LNCAP (cell line): ENCODE measurements at regions not wholly inside any gene's neighbourhood (a gene's known extent, or its start where the extent isn't known, plus 50 kb on each side); places are given as distances from the start of the nearest gene placed in this dataset.

Experiments used
- CTCF ChIP-seq: fragments of 450-650 bp; IDR thresholded peaks from 2 replicates; pipeline ENCODE4 v1.5.1; 2017; ENCODE audit warnings: mild to moderate bottlenecking

- no peak for TF ChIP-seq CTCF
Observed at GRCh38 chr1:56190806-56191365, 388.5 kb downstream of the PLPP3 start.

- TF ChIP-seq CTCF: 0 out of 2 replicates have a peak, but pooled peaks have one; percentile 19
Observed at GRCh38 chr1:56189946-56190805, 389.2 kb downstream of the PLPP3 start.

- no peak for TF ChIP-seq CTCF
Observed at GRCh38 chr1:56189454-56189853, 389.9 kb downstream of the PLPP3 start.

- TF ChIP-seq CTCF: no peak
Observed at GRCh38 chr1:56188855-56189254, 390.5 kb downstream of the PLPP3 start.

- TF ChIP-seq CTCF: no peak
Observed at GRCh38 chr1:56188221-56188620, 391.1 kb downstream of the PLPP3 start.

GRCh38 chr1:56187405-56187804, 392.0 kb downstream of the PLPP3 start:
- TF ChIP-seq CTCF: no peak

GRCh38 chr1:56185493-56185892, 393.9 kb downstream of the PLPP3 start:
- no peak for TF ChIP-seq CTCF
